ENCODE measurements at regions not wholly inside any gene's neighbourhood (a gene's known extent, or its start where the extent isn't known, plus 50 kb on each side); places are given as distances from the start of the nearest gene placed in this dataset.

DNA sequence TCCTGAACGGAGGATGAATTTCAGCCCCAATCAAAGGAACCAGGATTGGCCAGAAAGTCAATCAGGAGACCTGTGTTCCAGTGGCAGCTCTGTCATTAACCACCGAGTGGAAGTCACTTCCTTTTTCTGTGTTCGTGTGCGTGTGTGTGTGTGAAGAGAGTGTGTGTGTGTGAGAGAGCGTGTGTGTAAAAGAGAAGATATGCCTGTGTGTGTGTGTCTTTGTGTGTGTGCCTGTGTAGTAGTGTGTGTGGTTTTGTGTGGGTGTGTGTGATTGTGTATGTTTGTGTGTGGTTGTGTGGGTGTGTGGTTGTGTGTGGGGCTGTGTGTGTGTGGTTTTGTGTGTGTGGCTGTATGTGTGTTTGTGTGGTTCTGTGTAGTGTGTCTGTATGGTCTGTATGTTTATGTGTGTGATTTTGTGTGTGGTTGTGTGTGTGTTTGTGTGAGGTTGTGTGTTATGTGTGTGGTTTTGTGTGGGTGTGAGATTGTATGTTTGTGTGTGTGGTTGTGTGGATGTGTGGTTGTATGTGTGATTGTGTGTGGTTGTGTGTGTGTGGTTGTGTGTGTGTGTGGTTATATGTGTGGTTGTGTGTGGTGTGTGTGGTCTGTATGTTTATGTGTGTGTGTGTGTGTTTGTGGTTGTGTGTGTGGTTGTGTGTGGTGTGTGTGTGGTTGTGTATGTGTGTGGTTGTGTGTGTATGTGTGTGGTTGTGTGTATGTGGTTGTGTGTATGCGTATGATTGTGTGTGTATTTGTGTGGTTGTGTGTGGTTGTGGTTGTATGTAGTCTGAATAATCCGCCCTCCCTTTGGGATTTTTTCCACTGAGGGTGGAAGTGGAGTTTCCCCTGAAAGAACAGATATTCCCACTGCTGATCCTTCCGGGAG, 314.4 kb downstream of the SHQ1 start:
- no peaks in the 10 kb centered on the region for H3K36me3 ChIP-seq (replicated peaks in 1 of 2; ENCODE audit: control insufficient read depth in 2 of 2, insufficient read depth in 2 of 2, low read length in 2 of 2)
- H2AK5ac ChIP-seq (ENCODE audit: low read depth, low read length), result no peak overlapping the region
- H2BK15ac ChIP-seq (ENCODE audit: low read length), result no peak overlapping the region
- WGBS, 2 donors (ENCODE audit: extremely low coverage in 2 of 2, insufficient read length in 2 of 2, insufficient replicate concordance in 1 of 2), result 100% methylated on average over 1 to 2 of the region's 8 CpGs
- H2BK120ac ChIP-seq (ENCODE audit: low read depth, low read length), result no peak overlapping the region
- no peak for DNase-seq (ENCODE audit: low spot score)
- H3K79me1 ChIP-seq (ENCODE audit: low read depth, low read length), result no peaks in the 10 kb centered on the region
- H3K27ac ChIP-seq (replicated peaks; ENCODE audit: low read length), result no peak overlapping the region
- H4K91ac ChIP-seq (ENCODE audit: low read depth, low read length, poor library complexity), result no peak overlapping the region
- H3K9ac ChIP-seq (ENCODE audit: low read depth, low read length, poor library complexity), result no peak overlapping the region
- H4K8ac ChIP-seq (ENCODE audit: low read depth, low read length), result no peak overlapping the region
- no peak overlapping the region for H2BK12ac ChIP-seq (ENCODE audit: low read length)
- H3K4me3 ChIP-seq (ENCODE audit: low read length in 2 of 2), result peak overlapping the region in 1 of 2 donors; percentile 65
- H3K14ac ChIP-seq (ENCODE audit: low read length), result no peak overlapping the region
- no peak overlapping the region for H3K23ac ChIP-seq (ENCODE audit: low read depth, low read length, poor library complexity)
- no peak overlapping the region for H3K4me2 ChIP-seq (ENCODE audit: insufficient read depth, low read length, poor library complexity, severe bottlenecking)
- H2AFZ ChIP-seq (ENCODE audit: low read length), result no peak overlapping the region
- H3K4me1 ChIP-seq (ENCODE audit: control insufficient read depth in 2 of 2, insufficient read depth in 1 of 2, low read depth in 1 of 2, low read length in 2 of 2), result peaks cover 0 to 2% of the 10 kb centered on the region in 2 donors
- no peak overlapping the region for H2BK5ac ChIP-seq (ENCODE audit: low read length)
- peaks cover 0 to 17% (median 0%) of the 10 kb centered on the region in 3 experiments for H3K27me3 ChIP-seq (ENCODE audit: control insufficient read depth in 3 of 3, insufficient read depth in 3 of 3, low read depth in 1 of 3, low read length in 3 of 3)
- H3K4ac ChIP-seq (ENCODE audit: low read length), result no peak overlapping the region
- no peak overlapping the region for H3K18ac ChIP-seq (ENCODE audit: low read length)
- H3K9me3 ChIP-seq (replicated peaks in 1 of 2; ENCODE audit: control insufficient read depth in 2 of 2, insufficient read depth in 1 of 2, low read depth in 1 of 2, low read length in 2 of 2), result no peaks in the 10 kb centered on the region

DNA sequence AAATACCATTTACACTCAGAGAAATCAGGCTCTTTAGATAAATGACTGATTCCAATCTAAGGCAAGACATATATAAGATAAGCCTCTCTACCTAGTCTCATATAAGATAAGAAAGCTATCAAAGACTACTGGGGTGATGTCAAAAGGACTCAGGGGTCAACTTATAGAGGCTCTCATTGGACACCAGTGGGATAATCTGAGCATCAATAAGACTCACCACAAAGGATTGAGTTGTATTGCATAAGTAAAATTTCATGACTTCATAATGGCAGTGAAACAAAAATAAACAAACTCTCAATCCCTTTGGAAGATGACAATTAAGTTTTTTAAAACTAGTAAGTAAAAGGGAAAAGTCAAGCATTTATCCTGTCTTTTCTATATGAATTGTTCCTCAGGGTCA, 317.8 kb downstream of the SHQ1 start:
- Histone ChIP-seq H3K4me3 (ENCODE audit: low read length in 2 of 2) (no peak overlapping the region), H3K9me3 (replicated peaks in 1 of 2; ENCODE audit: control insufficient read depth in 2 of 2, insufficient read depth in 1 of 2, low read depth in 1 of 2, low read length in 2 of 2) (no peaks in the 10 kb centered on the region), H3K18ac (ENCODE audit: low read length) (no peak overlapping the region), H2BK12ac (ENCODE audit: low read length) (no peak overlapping the region), H4K8ac (ENCODE audit: low read depth, low read length) (no peak overlapping the region), H3K4me1 (ENCODE audit: control insufficient read depth in 2 of 2, insufficient read depth in 1 of 2, low read depth in 1 of 2, low read length in 2 of 2) (no peaks in the 10 kb centered on the region), H3K14ac (ENCODE audit: low read length) (no peak overlapping the region), H3K9ac (ENCODE audit: low read depth, low read length, poor library complexity) (no peak overlapping the region), H3K79me1 (ENCODE audit: low read depth, low read length) (no peaks in the 10 kb centered on the region), H3K23ac (ENCODE audit: low read depth, low read length, poor library complexity) (no peak overlapping the region), H2BK120ac (ENCODE audit: low read depth, low read length) (no peak overlapping the region), H2BK15ac (ENCODE audit: low read length) (no peak overlapping the region), H2AFZ (ENCODE audit: low read length) (no peak overlapping the region), H3K27me3 (ENCODE audit: control insufficient read depth in 3 of 3, insufficient read depth in 3 of 3, low read depth in 1 of 3, low read length in 3 of 3) (peaks cover 0 to 18% (median 0%) of the 10 kb centered on the region in 3 experiments), H3K27ac (replicated peaks; ENCODE audit: low read length) (no peak overlapping the region), H2AK5ac (ENCODE audit: low read depth, low read length) (no peak overlapping the region), H3K4me2 (ENCODE audit: insufficient read depth, low read length, poor library complexity, severe bottlenecking) (no peak overlapping the region), H4K91ac (ENCODE audit: low read depth, low read length, poor library complexity) (no peak overlapping the region), H3K36me3 (replicated peaks in 1 of 2; ENCODE audit: control insufficient read depth in 2 of 2, insufficient read depth in 2 of 2, low read length in 2 of 2) (no peaks in the 10 kb centered on the region), H2BK5ac (ENCODE audit: low read length) (no peak overlapping the region), H3K4ac (ENCODE audit: low read length) (no peak overlapping the region)
- DNase-seq (ENCODE audit: low spot score), result no peak

- H3K18ac ChIP-seq (ENCODE audit: low read length), result no peak overlapping the region
- no CpG with 5 or more reads among the region's 4 CpGs for WGBS, 2 donors (ENCODE audit: extremely low coverage in 2 of 2, insufficient read length in 2 of 2, insufficient replicate concordance in 1 of 2)
Measured at GRCh38 chr3:72529081-72529480, 319.2 kb downstream of the SHQ1 start.

GRCh38 chr3:72523429-72524151, 324.7 kb downstream of the SHQ1 start:
- Histone ChIP-seq H2BK5ac (ENCODE audit: low read length) (no peak overlapping the region), H2BK12ac (ENCODE audit: low read length) (no peak overlapping the region), H3K27me3 (ENCODE audit: control insufficient read depth in 3 of 3, insufficient read depth in 3 of 3, low read depth in 1 of 3, low read length in 3 of 3) (peaks cover 0 to 26% (median 0%) of the 10 kb centered on the region in 3 experiments), H3K4me2 (ENCODE audit: insufficient read depth, low read length, poor library complexity, severe bottlenecking) (no peak overlapping the region), H3K4me1 (ENCODE audit: control insufficient read depth in 2 of 2, insufficient read depth in 1 of 2, low read depth in 1 of 2, low read length in 2 of 2) (peaks cover 0 to 3% of the 10 kb centered on the region in 2 donors), H3K36me3 (replicated peaks in 1 of 2; ENCODE audit: control insufficient read depth in 2 of 2, insufficient read depth in 2 of 2, low read length in 2 of 2) (no peaks in the 10 kb centered on the region), H3K79me1 (ENCODE audit: low read depth, low read length) (no peaks in the 10 kb centered on the region), H3K4ac (ENCODE audit: low read length) (no peak overlapping the region), H3K14ac (ENCODE audit: low read length) (no peak overlapping the region), H2AFZ (ENCODE audit: low read length) (no peak overlapping the region), H3K4me3 (ENCODE audit: low read length in 2 of 2) (no peak overlapping the region), H2BK120ac (ENCODE audit: low read depth, low read length) (no peak overlapping the region), H3K9me3 (replicated peaks in 1 of 2; ENCODE audit: control insufficient read depth in 2 of 2, insufficient read depth in 1 of 2, low read depth in 1 of 2, low read length in 2 of 2) (no peaks in the 10 kb centered on the region), H4K8ac (ENCODE audit: low read depth, low read length) (no peak overlapping the region), H3K23ac (ENCODE audit: low read depth, low read length, poor library complexity) (no peak overlapping the region), H3K9ac (ENCODE audit: low read depth, low read length, poor library complexity) (no peak overlapping the region), H3K18ac (ENCODE audit: low read length) (no peak overlapping the region), H2BK15ac (ENCODE audit: low read length) (no peak overlapping the region), H2AK5ac (ENCODE audit: low read depth, low read length) (no peak overlapping the region), H4K91ac (ENCODE audit: low read depth, low read length, poor library complexity) (no peak overlapping the region), H3K27ac (replicated peaks; ENCODE audit: low read length) (no peak overlapping the region)
- WGBS, 2 donors (ENCODE audit: extremely low coverage in 2 of 2, insufficient read length in 2 of 2, insufficient replicate concordance in 1 of 2), result no CpG with 5 or more reads among the region's 9 CpGs
- no peak for DNase-seq (ENCODE audit: low spot score)

More at GRCh38 chr3:72529081-72529480, 319.2 kb downstream of the SHQ1 start:
- Histone ChIP-seq H2BK15ac (ENCODE audit: low read length) (no peak overlapping the region), H3K14ac (ENCODE audit: low read length) (no peak overlapping the region), H3K23ac (ENCODE audit: low read depth, low read length, poor library complexity) (no peak overlapping the region), H3K4ac (ENCODE audit: low read length) (no peak overlapping the region), H2BK120ac (ENCODE audit: low read depth, low read length) (no peak overlapping the region), H4K8ac (ENCODE audit: low read depth, low read length) (no peak overlapping the region), H2BK12ac (ENCODE audit: low read length) (no peak overlapping the region), H3K9me3 (replicated peaks in 1 of 2; ENCODE audit: control insufficient read depth in 2 of 2, insufficient read depth in 1 of 2, low read depth in 1 of 2, low read length in 2 of 2) (no peaks in the 10 kb centered on the region), H4K91ac (ENCODE audit: low read depth, low read length, poor library complexity) (no peak overlapping the region), H3K4me3 (ENCODE audit: low read length in 2 of 2) (no peak overlapping the region), H3K4me2 (ENCODE audit: insufficient read depth, low read length, poor library complexity, severe bottlenecking) (no peak overlapping the region), H3K4me1 (ENCODE audit: control insufficient read depth in 2 of 2, insufficient read depth in 1 of 2, low read depth in 1 of 2, low read length in 2 of 2) (no peaks in the 10 kb centered on the region), H2BK5ac (ENCODE audit: low read length) (no peak overlapping the region), H2AFZ (ENCODE audit: low read length) (no peak overlapping the region), H3K36me3 (replicated peaks in 1 of 2; ENCODE audit: control insufficient read depth in 2 of 2, insufficient read depth in 2 of 2, low read length in 2 of 2) (no peaks in the 10 kb centered on the region), H3K27me3 (ENCODE audit: control insufficient read depth in 3 of 3, insufficient read depth in 3 of 3, low read depth in 1 of 3, low read length in 3 of 3) (peaks cover 0 to 18% (median 0%) of the 10 kb centered on the region in 3 experiments), H3K9ac (ENCODE audit: low read depth, low read length, poor library complexity) (no peak overlapping the region), H2AK5ac (ENCODE audit: low read depth, low read length) (no peak overlapping the region), H3K27ac (replicated peaks; ENCODE audit: low read length) (no peak overlapping the region), H3K79me1 (ENCODE audit: low read depth, low read length) (no peaks in the 10 kb centered on the region)
- no peak for DNase-seq (ENCODE audit: low spot score)

Data from neuronal stem cell (in vitro differentiated cells).